K562 (cell line): ENCODE measurements at regions not wholly inside any gene's neighbourhood (a gene's known extent, or its start where the extent isn't known, plus 50 kb on each side); places are given as distances from the start of the nearest gene placed in this dataset.

Source experiments
- ATF7 ChIP-seq: fragments of 450-650 bp; IDR thresholded peaks from 2 replicates; pipeline ENCODE4 v1.7.1; 2014; ENCODE audit warnings: mild to moderate bottlenecking, moderate library complexity
- CBFA2T3 ChIP-seq: fragments of 450-650 bp; IDR thresholded peaks from 2 replicates; pipeline ENCODE4 v1.6.1; 2017
- FOXJ3 ChIP-seq: sonication (generic); formaldehyde crosslinking; IDR thresholded peaks from 2 replicates; pipeline ENCODE4 v1.4.0; 2020; ENCODE audit warnings: mild to moderate bottlenecking, missing genetic modification reagents
- HNRNPLL ChIP-seq: fragments of 200-400 bp; formaldehyde crosslinking; IDR thresholded peaks from 2 replicates; pipeline ENCODE4 v1.6.1; 2017; ENCODE audit warnings: low read length, low read depth, mild to moderate bottlenecking; ENCODE audit not compliant: poor library complexity, severe bottlenecking
- KLF16 ChIP-seq: IDR thresholded peaks from 2 replicates; pipeline ENCODE4 v1.6.1; 2016; ENCODE audit warnings: antibody characterized with exemption
- MAFF ChIP-seq: IDR thresholded peaks from 2 replicates; pipeline ENCODE4 v1.6.1; 2012; ENCODE audit warnings: low read length, improper control_type of control experiment
- POLR2H ChIP-seq: IDR thresholded peaks from 2 replicates; pipeline ENCODE4 v1.6.1; 2016; ENCODE audit warnings: missing genetic modification characterization, low read depth, mild to moderate bottlenecking, control low read depth, missing compliant biosample characterization, moderate library complexity
- SREBF1 ChIP-seq: fragments of 150-350 bp; IDR thresholded peaks from 2 replicates; pipeline ENCODE4 v1.6.1; 2014; ENCODE audit warnings: antibody characterized with exemption, low read depth, low read length, borderline replicate concordance
- SRF ChIP-seq, 2 experiments: fragments of 250-450, 450-650 bp in 1 of 2; sonication (Bioruptor Pico) in 1 of 2; sonication (generic) in 1 of 2; formaldehyde crosslinking; IDR thresholded peaks; 2 replicates each; pipeline versions ENCODE4 v1.5.0 to v1.5.1; 2020 to 2022; ENCODE audit warnings: mild to moderate bottlenecking in 1 of 2, missing genetic modification reagents in 1 of 2
- STAT5A ChIP-seq: IDR thresholded peaks from 2 replicates; pipeline ENCODE4 v1.6.1; 2012; ENCODE audit warnings: low read length, inconsistent platforms, borderline replicate concordance
- TSC22D4 ChIP-seq: fragments of 450-650 bp; IDR thresholded peaks from 2 replicates; pipeline ENCODE4 v1.6.1; 2016; ENCODE audit warnings: missing genetic modification characterization, missing biosample characterization, control low read depth
- ZKSCAN1 ChIP-seq: fragments of 150-350 bp; IDR thresholded peaks from 2 replicates; pipeline ENCODE4 v1.6.1; 2016; ENCODE audit warnings: low read depth, low read length
- ZNF23 ChIP-seq: fragments of 250-450 bp; sonication (Bioruptor Pico); IDR thresholded peaks from 2 replicates; pipeline ENCODE4 v1.4.0; 2020; ENCODE audit warnings: mild to moderate bottlenecking
- TF ChIP-seq, protein P1 (sequence below): IDR thresholded peaks from 2 replicates; pipeline ENCODE4 v1.6.1; 2011; ENCODE audit not compliant: insufficient read length; ENCODE audit errors: extremely low read depth
- TF ChIP-seq, protein P2 (sequence below): fragments of 250-450 bp; sonication (Bioruptor Pico); IDR thresholded peaks from 2 replicates; pipeline ENCODE4 v1.8.0; 2022; ENCODE audit warnings: moderate library complexity, mild to moderate bottlenecking, inconsistent platforms
- TF ChIP-seq, protein P3 (sequence below): sonication (generic); formaldehyde crosslinking; IDR thresholded peaks from 2 replicates; pipeline ENCODE4 v1.8.1; 2023; ENCODE audit warnings: mild to moderate bottlenecking, missing genetic modification reagents
- TF ChIP-seq, protein P4 (sequence below): fragments of 250-450 bp; sonication (Bioruptor Pico); IDR thresholded peaks from 2 replicates; pipeline ENCODE4 v1.9.0; 2021; ENCODE audit warnings: mild to moderate bottlenecking, inconsistent platforms
- TF ChIP-seq, protein P5 (sequence below), 3 experiments: fragments of 200-800 bp in 1 of 3; fragments of 250-450 bp in 1 of 3; fragments of 450-650 bp in 1 of 3; sonication (Bioruptor Pico) in 1 of 3; sonication (Bioruptor generic) in 1 of 3; formaldehyde crosslinking in 1 of 3; IDR thresholded peaks; 2 replicates each; pipeline versions ENCODE4 v1.6.1 to v1.8.0; 2016 to 2022; ENCODE audit warnings: mild to moderate bottlenecking in 2 of 3, missing genetic modification characterization in 2 of 3, missing compliant biosample characterization in 1 of 3, moderate library complexity in 1 of 3

DNA sequence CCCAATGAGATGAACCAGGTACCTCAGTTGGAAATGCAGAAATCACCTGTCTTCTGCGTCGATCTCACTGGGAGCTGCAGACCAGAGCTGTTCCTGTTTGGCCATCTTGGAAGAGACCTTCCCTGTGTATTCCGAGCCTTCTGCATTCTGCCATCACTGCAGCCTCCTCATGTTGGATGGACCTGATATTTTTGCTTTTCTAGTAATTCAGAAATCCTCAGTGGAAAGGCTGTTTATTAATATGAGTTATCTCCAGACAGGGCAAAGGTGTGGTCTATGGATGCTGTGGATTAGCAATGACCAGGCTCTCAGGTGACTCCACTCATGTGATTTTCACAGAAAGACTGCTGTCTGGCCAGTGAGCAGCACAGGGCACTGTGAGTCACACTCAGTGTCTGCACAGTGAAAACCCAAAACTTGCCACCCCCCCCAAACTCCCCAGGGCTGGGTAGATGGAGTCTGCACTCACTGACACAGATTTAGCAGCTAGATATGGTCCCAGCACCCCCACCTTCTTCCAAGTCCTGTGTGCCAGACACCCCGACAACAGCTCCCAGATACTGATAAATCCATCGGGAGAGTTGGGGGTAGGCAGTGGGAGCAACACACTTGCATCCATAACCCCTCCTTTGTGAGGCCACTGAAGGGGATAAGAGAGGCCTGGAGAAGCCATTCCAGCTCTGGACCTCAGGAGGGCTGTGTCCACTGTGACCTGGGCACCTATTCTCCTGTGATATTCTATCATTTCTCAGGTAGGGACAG, 75.2 kb upstream of the TOP3B start (continued):
- TF ChIP-seq SREBF1 = no peak
- TF ChIP-seq CBFA2T3 = no peak
- no peak for TF ChIP-seq STAT5A
- TF ChIP-seq, protein P1, sequence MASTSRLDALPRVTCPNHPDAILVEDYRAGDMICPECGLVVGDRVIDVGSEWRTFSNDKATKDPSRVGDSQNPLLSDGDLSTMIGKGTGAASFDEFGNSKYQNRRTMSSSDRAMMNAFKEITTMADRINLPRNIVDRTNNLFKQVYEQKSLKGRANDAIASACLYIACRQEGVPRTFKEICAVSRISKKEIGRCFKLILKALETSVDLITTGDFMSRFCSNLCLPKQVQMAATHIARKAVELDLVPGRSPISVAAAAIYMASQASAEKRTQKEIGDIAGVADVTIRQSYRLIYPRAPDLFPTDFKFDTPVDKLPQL = no peak
- TF ChIP-seq KLF16 = no peak
- no peak for TF ChIP-seq SRF (CRISPR knock-in tag; IDR thresholded peaks at IDR 0.05)
- TF ChIP-seq, protein P2, sequence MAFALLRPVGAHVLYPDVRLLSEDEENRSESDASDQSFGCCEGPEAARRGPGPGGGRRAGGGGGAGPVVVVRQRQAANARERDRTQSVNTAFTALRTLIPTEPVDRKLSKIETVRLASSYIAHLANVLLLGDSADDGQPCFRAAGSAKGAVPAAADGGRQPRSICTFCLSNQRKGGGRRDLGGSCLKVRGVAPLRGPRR (CRISPR knock-in tag) = no peak
- TF ChIP-seq, protein P3, sequence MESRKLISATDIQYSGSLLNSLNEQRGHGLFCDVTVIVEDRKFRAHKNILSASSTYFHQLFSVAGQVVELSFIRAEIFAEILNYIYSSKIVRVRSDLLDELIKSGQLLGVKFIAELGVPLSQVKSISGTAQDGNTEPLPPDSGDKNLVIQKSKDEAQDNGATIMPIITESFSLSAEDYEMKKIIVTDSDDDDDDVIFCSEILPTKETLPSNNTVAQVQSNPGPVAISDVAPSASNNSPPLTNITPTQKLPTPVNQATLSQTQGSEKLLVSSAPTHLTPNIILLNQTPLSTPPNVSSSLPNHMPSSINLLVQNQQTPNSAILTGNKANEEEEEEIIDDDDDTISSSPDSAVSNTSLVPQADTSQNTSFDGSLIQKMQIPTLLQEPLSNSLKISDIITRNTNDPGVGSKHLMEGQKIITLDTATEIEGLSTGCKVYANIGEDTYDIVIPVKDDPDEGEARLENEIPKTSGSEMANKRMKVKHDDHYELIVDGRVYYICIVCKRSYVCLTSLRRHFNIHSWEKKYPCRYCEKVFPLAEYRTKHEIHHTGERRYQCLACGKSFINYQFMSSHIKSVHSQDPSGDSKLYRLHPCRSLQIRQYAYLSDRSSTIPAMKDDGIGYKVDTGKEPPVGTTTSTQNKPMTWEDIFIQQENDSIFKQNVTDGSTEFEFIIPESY (CRISPR knock-in tag) = no peak
- no peak for TF ChIP-seq TSC22D4 (tag)
- TF ChIP-seq, protein P4, sequence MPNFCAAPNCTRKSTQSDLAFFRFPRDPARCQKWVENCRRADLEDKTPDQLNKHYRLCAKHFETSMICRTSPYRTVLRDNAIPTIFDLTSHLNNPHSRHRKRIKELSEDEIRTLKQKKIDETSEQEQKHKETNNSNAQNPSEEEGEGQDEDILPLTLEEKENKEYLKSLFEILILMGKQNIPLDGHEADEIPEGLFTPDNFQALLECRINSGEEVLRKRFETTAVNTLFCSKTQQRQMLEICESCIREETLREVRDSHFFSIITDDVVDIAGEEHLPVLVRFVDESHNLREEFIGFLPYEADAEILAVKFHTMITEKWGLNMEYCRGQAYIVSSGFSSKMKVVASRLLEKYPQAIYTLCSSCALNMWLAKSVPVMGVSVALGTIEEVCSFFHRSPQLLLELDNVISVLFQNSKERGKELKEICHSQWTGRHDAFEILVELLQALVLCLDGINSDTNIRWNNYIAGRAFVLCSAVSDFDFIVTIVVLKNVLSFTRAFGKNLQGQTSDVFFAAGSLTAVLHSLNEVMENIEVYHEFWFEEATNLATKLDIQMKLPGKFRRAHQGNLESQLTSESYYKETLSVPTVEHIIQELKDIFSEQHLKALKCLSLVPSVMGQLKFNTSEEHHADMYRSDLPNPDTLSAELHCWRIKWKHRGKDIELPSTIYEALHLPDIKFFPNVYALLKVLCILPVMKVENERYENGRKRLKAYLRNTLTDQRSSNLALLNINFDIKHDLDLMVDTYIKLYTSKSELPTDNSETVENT (CRISPR knock-in tag) = no peak
- TF ChIP-seq, protein P5, sequence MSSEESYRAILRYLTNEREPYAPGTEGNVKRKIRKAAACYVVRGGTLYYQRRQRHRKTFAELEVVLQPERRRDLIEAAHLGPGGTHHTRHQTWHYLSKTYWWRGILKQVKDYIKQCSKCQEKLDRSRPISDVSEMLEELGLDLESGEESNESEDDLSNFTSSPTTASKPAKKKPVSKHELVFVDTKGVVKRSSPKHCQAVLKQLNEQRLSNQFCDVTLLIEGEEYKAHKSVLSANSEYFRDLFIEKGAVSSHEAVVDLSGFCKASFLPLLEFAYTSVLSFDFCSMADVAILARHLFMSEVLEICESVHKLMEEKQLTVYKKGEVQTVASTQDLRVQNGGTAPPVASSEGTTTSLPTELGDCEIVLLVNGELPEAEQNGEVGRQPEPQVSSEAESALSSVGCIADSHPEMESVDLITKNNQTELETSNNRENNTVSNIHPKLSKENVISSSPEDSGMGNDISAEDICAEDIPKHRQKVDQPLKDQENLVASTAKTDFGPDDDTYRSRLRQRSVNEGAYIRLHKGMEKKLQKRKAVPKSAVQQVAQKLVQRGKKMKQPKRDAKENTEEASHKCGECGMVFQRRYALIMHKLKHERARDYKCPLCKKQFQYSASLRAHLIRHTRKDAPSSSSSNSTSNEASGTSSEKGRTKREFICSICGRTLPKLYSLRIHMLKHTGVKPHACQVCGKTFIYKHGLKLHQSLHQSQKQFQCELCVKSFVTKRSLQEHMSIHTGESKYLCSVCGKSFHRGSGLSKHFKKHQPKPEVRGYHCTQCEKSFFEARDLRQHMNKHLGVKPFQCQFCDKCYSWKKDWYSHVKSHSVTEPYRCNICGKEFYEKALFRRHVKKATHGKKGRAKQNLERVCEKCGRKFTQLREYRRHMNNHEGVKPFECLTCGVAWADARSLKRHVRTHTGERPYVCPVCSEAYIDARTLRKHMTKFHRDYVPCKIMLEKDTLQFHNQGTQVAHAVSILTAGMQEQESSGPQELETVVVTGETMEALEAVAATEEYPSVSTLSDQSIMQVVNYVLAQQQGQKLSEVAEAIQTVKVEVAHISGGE (CRISPR knock-in tag; IDR thresholded peaks at IDR 0.05) = no peak
- no peak for TF ChIP-seq POLR2H (tag)
- no peak for TF ChIP-seq ZKSCAN1
- TF ChIP-seq FOXJ3 (CRISPR knock-in tag) = peak; percentile 57; the same call in 1 of the 2 replicates
- TF ChIP-seq HNRNPLL = no peak
- no peak for TF ChIP-seq ZNF23 (CRISPR knock-in tag)
- no peak for TF ChIP-seq ATF7
- no peak for TF ChIP-seq MAFF
